Panc1 (cell line): ENCODE measurements at regions not wholly inside any gene's neighbourhood (a gene's known extent, or its start where the extent isn't known, plus 50 kb on each side); places are given as distances from the start of the nearest gene placed in this dataset.

Experiments used
- ATAC-seq: fragments of 200-7000 bp; cut with Tn5 transposase; 2 replicates; pipeline ENCODE4 v1.9.1; 2020; ENCODE audit warnings: mild to moderate bottlenecking, moderate library complexity
- BruUV-seq: library from RNA; stranded (reverse); fragments of 400-500 nt; replicated peaks from 2 replicates; lab custom pipeline; 2021; lab: Mats Ljungman, UMichigan
- CTCF ChIA-PET: fragments of 300-600 bp; sonication (Branson Sonifier 250); formaldehyde crosslinking; loops from one replicate; lab custom pipeline; 2022; ENCODE audit warnings: antibody characterized with exemption; lab: Charles Lee
- POLR2A ChIA-PET: fragments of 300-600 bp; sonication (Branson Sonifier 250); formaldehyde crosslinking; loops from one replicate; lab custom pipeline; 2022; ENCODE audit warnings: antibody characterized with exemption; lab: Charles Lee
- DNase-seq: peaks from one replicate; pipeline ENCODE4 v3.0.0-alpha.2; 2010; ENCODE audit warnings: low read depth, low spot score
- H3K27ac ChIP-seq: 2 replicates; pipeline ENCODE4 v1.5.1; 2011; ENCODE audit warnings: mild to moderate bottlenecking, low read length, inconsistent platforms
- H3K27me3 ChIP-seq: fragments of 200-500 bp; sonication (Bioruptor generic); 2 replicates; pipeline ENCODE4 v1.6.0; 2014; ENCODE audit warnings: low read length, inconsistent platforms; ENCODE audit not compliant: control insufficient read depth, insufficient read depth
- H3K36me3 ChIP-seq: fragments of 200-500 bp; sonication (Bioruptor generic); 2 replicates; pipeline ENCODE4 v1.5.1; 2014; ENCODE audit warnings: inconsistent platforms, mild to moderate bottlenecking, low read length, moderate library complexity; ENCODE audit not compliant: control insufficient read depth, insufficient read depth
- H3K4me1 ChIP-seq: 2 replicates; pipeline ENCODE4 v1.5.1; 2011; ENCODE audit warnings: inconsistent platforms, mild to moderate bottlenecking, low read length, moderate library complexity; ENCODE audit not compliant: control insufficient read depth, insufficient read depth
- H3K4me3 ChIP-seq, 2 experiments: 2 replicates each; pipeline ENCODE4 v1.5.1; 2011 to 2012; ENCODE audit warnings: low read depth in 2 of 2, low read length in 2 of 2, mild to moderate bottlenecking in 2 of 2, inconsistent platforms in 1 of 2, moderate library complexity in 1 of 2
- H3K9me3 ChIP-seq: fragments of 200-500 bp; sonication (Bioruptor generic); 2 replicates; pipeline ENCODE4 v1.5.1; 2014; ENCODE audit warnings: low read depth, mild to moderate bottlenecking, inconsistent platforms, low read length, moderate library complexity; ENCODE audit not compliant: control insufficient read depth, insufficient read depth
- CTCF ChIP-seq: fragments of 450-650 bp; IDR thresholded peaks from 2 replicates; pipeline ENCODE4 v1.5.1; 2017; ENCODE audit warnings: mild to moderate bottlenecking
- POLR2AphosphoS5 ChIP-seq: IDR thresholded peaks from 2 replicates; pipeline ENCODE4 v1.6.1; 2012; ENCODE audit warnings: mild to moderate bottlenecking, low read depth, low read length, moderate library complexity
- REST ChIP-seq, 2 experiments: IDR thresholded peaks; 2 replicates each; pipeline ENCODE4 v1.6.1; 2011 to 2012; ENCODE audit warnings: low read depth in 2 of 2, control low read depth in 1 of 2, low read length in 1 of 2, mild to moderate bottlenecking in 1 of 2, moderate library complexity in 1 of 2; ENCODE audit not compliant: insufficient read depth in 1 of 2
- SIN3A ChIP-seq: IDR thresholded peaks from 2 replicates; pipeline ENCODE4 v1.6.1; 2012; ENCODE audit warnings: low read depth, mild to moderate bottlenecking, low read length, moderate library complexity, borderline replicate concordance; ENCODE audit not compliant: insufficient read depth
- TCF7L2 ChIP-seq: IDR thresholded peaks from 2 replicates; pipeline ENCODE4 v1.6.1; 2011; ENCODE audit warnings: mild to moderate bottlenecking, low read depth, low read length, inconsistent platforms
- in situ Hi-C: cut with HindIII; loops from 2 replicates; pipeline ENCODE4 v1.10.0; 2016; ENCODE audit warnings: low sequenced_read_pairs, low pct_unique_long_range_greater_than_20kb
- intact Hi-C: fragments of 100-400 bp; cut with micrococcal nuclease; formaldehyde crosslinking; loops from one replicate; pipeline ENCODE4 v1.10.0; 2022; ENCODE audit not compliant: unreplicated experiment

GRCh38 chr2:35787302-35788031 is 568.1 kb upstream of the CRIM1 start:
- no TSS peak for BruUV-seq
- ChIA-PET CTCF (no interaction called here), POLR2A (interaction anchor here (0.7 kb wide), 1 partner anchor 280 kb away, joined by 4 read pairs; no protein-coding TSS in a partner anchor)
- Histone ChIP-seq H3K4me3 (no peak overlapping the region), H3K27ac (no peak overlapping the region), H3K4me1 (no peaks in the 10 kb centered on the region), H3K27me3 (no peaks in the 10 kb centered on the region), H3K36me3 (no peaks in the 10 kb centered on the region), H3K9me3 (no peaks in the 10 kb centered on the region)
- intact Hi-C loops = loop anchor here (10.0 kb wide), 1 partner anchor 53 kb away; no protein-coding TSS in a partner anchor
- ATAC-seq (no peak), DNase-seq (no peak)
- TF ChIP-seq TCF7L2 (no peak), SIN3A (no peak), CTCF (no peak), POLR2AphosphoS5 (no peak), REST (IDR thresholded peaks at IDR 0.05; ENCODE audit: insufficient read depth in 1 of 2, low read depth in 2 of 2, low read length in 1 of 2) (no peak)
- in situ Hi-C loops = no loop called here

GRCh38 chr2:35785564-35785963 is 570.0 kb upstream of the CRIM1 start:
- Histone ChIP-seq H3K9me3 (no peaks in the 10 kb centered on the region), H3K27me3 (no peaks in the 10 kb centered on the region), H3K4me1 (no peaks in the 10 kb centered on the region), H3K27ac (no peak overlapping the region), H3K4me3 (no peak overlapping the region), H3K36me3 (no peaks in the 10 kb centered on the region)
- ChIA-PET CTCF (no interaction called here), POLR2A (no interaction called here)
- in situ Hi-C loops (no loop called here), intact Hi-C loops (loop anchor here (10.0 kb wide), 1 partner anchor 51 kb away; no protein-coding TSS in a partner anchor)
- DNase-seq = no peak
- no peak for TF ChIP-seq REST (IDR thresholded peaks at IDR 0.05; ENCODE audit: insufficient read depth in 1 of 2, low read depth in 2 of 2, low read length in 1 of 2)
- TF ChIP-seq CTCF = no peak
- no peak for TF ChIP-seq SIN3A
- TF ChIP-seq POLR2AphosphoS5 = no peak
- TF ChIP-seq TCF7L2 = no peak
- BruUV-seq = no TSS peak
- no peak for ATAC-seq
